ENCODE measurements at regions not wholly inside any gene's neighbourhood (a gene's known extent, or its start where the extent isn't known, plus 50 kb on each side); places are given as distances from the start of the nearest gene placed in this dataset.
A peak's percentile ranks its signal among the peaks of the same experiment; 100 is the strongest.
"Not testable (repeated sequence)": the region's sequence is repeated elsewhere in the genome, so short reads cannot be mapped to it uniquely, and the experiment has no call there.

GRCh38 chr1:116290085-116290705 lies 82.8 kb upstream of the ATP1A1 start:
- intact Hi-C loops (cut with DNase I), result no loop called here
- no peak for DNase-seq

GRCh38 chr1:116291024-116291423 lies 82.0 kb upstream of the ATP1A1 start:
- intact Hi-C loops (cut with DNase I), result no loop called here
- DNase-seq, result no peak

- peak in 1 of 10 donors; percentile 35 for DNase-seq
- intact Hi-C loops (cut with DNase I), result no loop called here
Measured at GRCh38 chr1:116292929-116293725, 79.9 kb upstream of the ATP1A1 start.

- intact Hi-C loops (cut with DNase I), result no loop called here
- DNase-seq, result peak in 1 of 10 donors; percentile 47
Measured at GRCh38 chr1:116297495-116298212, 75.4 kb upstream of the ATP1A1 start.

GRCh38 chr1:116298213-116298579 lies 74.8 kb upstream of the ATP1A1 start:
- intact Hi-C loops (cut with DNase I), result not testable (repeated sequence)
- peak in 1 of 10 donors; percentile 49 for DNase-seq

GRCh38 chr1:116298746-116299145 lies 74.3 kb upstream of the ATP1A1 start:
- intact Hi-C loops (cut with DNase I), result no loop called here

GRCh38 chr1:116299248-116299647 lies 73.8 kb upstream of the ATP1A1 start:
- DNase-seq, result no peak
- intact Hi-C loops (cut with DNase I), result no loop called here

More at GRCh38 chr1:116298746-116299145, 74.3 kb upstream of the ATP1A1 start:
- no peak for DNase-seq

- intact Hi-C loops (cut with DNase I), result no loop called here
- DNase-seq, result no peak
Measured at GRCh38 chr1:116302281-116302680, 70.8 kb upstream of the ATP1A1 start.

- DNase-seq, result no peak
- intact Hi-C loops (cut with DNase I), result no loop called here
Measured at GRCh38 chr1:116306102-116306501, 66.9 kb upstream of the ATP1A1 start.

- no peak for DNase-seq
- intact Hi-C loops (cut with DNase I), result no loop called here
Measured at GRCh38 chr1:116306840-116307442, 66.1 kb upstream of the ATP1A1 start.

- intact Hi-C loops (cut with DNase I), result no loop called here
- no peak for DNase-seq
Measured at GRCh38 chr1:116308276-116308675, 64.8 kb upstream of the ATP1A1 start.

GRCh38 chr1:116309090-116309870 lies 63.8 kb upstream of the ATP1A1 start:
- intact Hi-C loops (cut with DNase I), result no loop called here
- peak in 1 of 10 donors; percentile 26 for DNase-seq

- intact Hi-C loops (cut with DNase I), result no loop called here
- DNase-seq, result peak in 2 of 10 donors; percentile 28 to 31
Measured at GRCh38 chr1:116310180-116310579, 62.9 kb upstream of the ATP1A1 start.

- no peak for DNase-seq
- intact Hi-C loops (cut with DNase I), result no loop called here
Measured at GRCh38 chr1:116311193-116311592, 61.9 kb upstream of the ATP1A1 start.

- peak in 7 of 10 donors; percentile 13 to 91 (median 50) for DNase-seq
Measured at GRCh38 chr1:116311756-116312680, 61.0 kb upstream of the ATP1A1 start.

GRCh38 chr1:116312681-116313069 lies 60.4 kb upstream of the ATP1A1 start:
- DNase-seq, result no peak
- intact Hi-C loops (cut with DNase I), result no loop called here

More at GRCh38 chr1:116311756-116312680, 61.0 kb upstream of the ATP1A1 start:
- intact Hi-C loops (cut with DNase I), result no loop called here

GRCh38 chr1:116313776-116314175 lies 59.3 kb upstream of the ATP1A1 start:
- intact Hi-C loops (cut with DNase I), result no loop called here
- no peak for DNase-seq

- no peak for DNase-seq
- intact Hi-C loops (cut with DNase I), result no loop called here
Measured at GRCh38 chr1:116314305-116314919, 58.6 kb upstream of the ATP1A1 start.

- intact Hi-C loops (cut with DNase I), result no loop called here
- DNase-seq, result no peak
Measured at GRCh38 chr1:116316373-116316772, 56.7 kb upstream of the ATP1A1 start.

Data from posterior cingulate gyrus (tissue), 11 donors.